ENCODE measurements at regions not wholly inside any gene's neighbourhood (a gene's known extent, or its start where the extent isn't known, plus 50 kb on each side); places are given as distances from the start of the nearest gene placed in this dataset.

GRCh38 chr15:87639305-87640011 lies 617.1 kb downstream of the NTRK3 start:
- Histone ChIP-seq H3K36me3 (ENCODE audit: control insufficient read depth, insufficient read depth, low read length) (no peaks in the 10 kb centered on the region), H3K9me3 (ENCODE audit: control insufficient read depth, insufficient read depth, low read length) (no peaks in the 10 kb centered on the region), H3K9ac (ENCODE audit: low read depth, low read length) (no peak overlapping the region), H3K4me3 (ENCODE audit: low read depth, low read length) (no peak overlapping the region), H3K4me1 (ENCODE audit: control insufficient read depth, insufficient read depth, low read length) (no peaks in the 10 kb centered on the region), H3K27me3 (ENCODE audit: control insufficient read depth, insufficient read depth, low read length) (no peaks in the 10 kb centered on the region)

GRCh38 chr15:87638554-87639083 lies 617.9 kb downstream of the NTRK3 start:
- Histone ChIP-seq H3K36me3 (ENCODE audit: control insufficient read depth, insufficient read depth, low read length) (no peaks in the 10 kb centered on the region), H3K27me3 (ENCODE audit: control insufficient read depth, insufficient read depth, low read length) (no peaks in the 10 kb centered on the region), H3K9me3 (ENCODE audit: control insufficient read depth, insufficient read depth, low read length) (no peaks in the 10 kb centered on the region), H3K9ac (ENCODE audit: low read depth, low read length) (no peak overlapping the region), H3K4me3 (ENCODE audit: low read depth, low read length) (no peak overlapping the region), H3K4me1 (ENCODE audit: control insufficient read depth, insufficient read depth, low read length) (no peaks in the 10 kb centered on the region)

- Histone ChIP-seq H3K4me1 (ENCODE audit: control insufficient read depth, insufficient read depth, low read length) (no peaks in the 10 kb centered on the region), H3K9ac (ENCODE audit: low read depth, low read length) (no peak overlapping the region), H3K36me3 (ENCODE audit: control insufficient read depth, insufficient read depth, low read length) (no peaks in the 10 kb centered on the region), H3K4me3 (ENCODE audit: low read depth, low read length) (no peak overlapping the region), H3K9me3 (ENCODE audit: control insufficient read depth, insufficient read depth, low read length) (no peaks in the 10 kb centered on the region), H3K27me3 (ENCODE audit: control insufficient read depth, insufficient read depth, low read length) (no peaks in the 10 kb centered on the region)
These were observed 622.2 kb downstream of the NTRK3 start for GRCh38 chr15:87634361-87634760.

GRCh38 chr15:87633525-87633924 lies 623.0 kb downstream of the NTRK3 start:
- H3K36me3 ChIP-seq (ENCODE audit: control insufficient read depth, insufficient read depth, low read length), result no peaks in the 10 kb centered on the region
- no peaks in the 10 kb centered on the region for H3K9me3 ChIP-seq (ENCODE audit: control insufficient read depth, insufficient read depth, low read length)
- no peak overlapping the region for H3K4me3 ChIP-seq (ENCODE audit: low read depth, low read length)
- no peaks in the 10 kb centered on the region for H3K27me3 ChIP-seq (ENCODE audit: control insufficient read depth, insufficient read depth, low read length)
- H3K4me1 ChIP-seq (ENCODE audit: control insufficient read depth, insufficient read depth, low read length), result no peaks in the 10 kb centered on the region
- no peak overlapping the region for H3K9ac ChIP-seq (ENCODE audit: low read depth, low read length)

GRCh38 chr15:87632364-87632763 lies 624.2 kb downstream of the NTRK3 start:
- H3K4me3 ChIP-seq (ENCODE audit: low read depth, low read length), result no peak overlapping the region

GRCh38 chr15:87631775-87632174 lies 624.8 kb downstream of the NTRK3 start:
- no peak overlapping the region for H3K9ac ChIP-seq (ENCODE audit: low read depth, low read length)
- H3K9me3 ChIP-seq (ENCODE audit: control insufficient read depth, insufficient read depth, low read length), result no peaks in the 10 kb centered on the region
- no peaks in the 10 kb centered on the region for H3K36me3 ChIP-seq (ENCODE audit: control insufficient read depth, insufficient read depth, low read length)
- no peaks in the 10 kb centered on the region for H3K27me3 ChIP-seq (ENCODE audit: control insufficient read depth, insufficient read depth, low read length)
- no peak overlapping the region for H3K4me3 ChIP-seq (ENCODE audit: low read depth, low read length)
- no peaks in the 10 kb centered on the region for H3K4me1 ChIP-seq (ENCODE audit: control insufficient read depth, insufficient read depth, low read length)

More at GRCh38 chr15:87632364-87632763, 624.2 kb downstream of the NTRK3 start:
- no peaks in the 10 kb centered on the region for H3K27me3 ChIP-seq (ENCODE audit: control insufficient read depth, insufficient read depth, low read length)
- H3K36me3 ChIP-seq (ENCODE audit: control insufficient read depth, insufficient read depth, low read length), result no peaks in the 10 kb centered on the region
- H3K9me3 ChIP-seq (ENCODE audit: control insufficient read depth, insufficient read depth, low read length), result no peaks in the 10 kb centered on the region
- H3K9ac ChIP-seq (ENCODE audit: low read depth, low read length), result no peak overlapping the region
- no peaks in the 10 kb centered on the region for H3K4me1 ChIP-seq (ENCODE audit: control insufficient read depth, insufficient read depth, low read length)

- Histone ChIP-seq H3K36me3 (ENCODE audit: control insufficient read depth, insufficient read depth, low read length) (no peaks in the 10 kb centered on the region), H3K27me3 (ENCODE audit: control insufficient read depth, insufficient read depth, low read length) (no peaks in the 10 kb centered on the region), H3K9ac (ENCODE audit: low read depth, low read length) (no peak overlapping the region), H3K9me3 (ENCODE audit: control insufficient read depth, insufficient read depth, low read length) (no peaks in the 10 kb centered on the region), H3K4me1 (ENCODE audit: control insufficient read depth, insufficient read depth, low read length) (no peaks in the 10 kb centered on the region), H3K4me3 (ENCODE audit: low read depth, low read length) (no peak overlapping the region)
These were observed 625.4 kb downstream of the NTRK3 start for GRCh38 chr15:87631093-87631492.

- no peaks in the 10 kb centered on the region for H3K9me3 ChIP-seq (ENCODE audit: control insufficient read depth, insufficient read depth, low read length)
- no peaks in the 10 kb centered on the region for H3K4me1 ChIP-seq (ENCODE audit: control insufficient read depth, insufficient read depth, low read length)
- no peaks in the 10 kb centered on the region for H3K27me3 ChIP-seq (ENCODE audit: control insufficient read depth, insufficient read depth, low read length)
- no peak overlapping the region for H3K9ac ChIP-seq (ENCODE audit: low read depth, low read length)
- no peaks in the 10 kb centered on the region for H3K36me3 ChIP-seq (ENCODE audit: control insufficient read depth, insufficient read depth, low read length)
- no peak overlapping the region for H3K4me3 ChIP-seq (ENCODE audit: low read depth, low read length)
These were observed 628.2 kb downstream of the NTRK3 start for GRCh38 chr15:87628311-87628710.

GRCh38 chr15:87626860-87627259 lies 629.7 kb downstream of the NTRK3 start:
- H3K36me3 ChIP-seq (ENCODE audit: control insufficient read depth, insufficient read depth, low read length), result no peaks in the 10 kb centered on the region
- no peak overlapping the region for H3K9ac ChIP-seq (ENCODE audit: low read depth, low read length)
- H3K4me3 ChIP-seq (ENCODE audit: low read depth, low read length), result no peak overlapping the region
- no peaks in the 10 kb centered on the region for H3K27me3 ChIP-seq (ENCODE audit: control insufficient read depth, insufficient read depth, low read length)
- H3K9me3 ChIP-seq (ENCODE audit: control insufficient read depth, insufficient read depth, low read length), result no peaks in the 10 kb centered on the region
- H3K4me1 ChIP-seq (ENCODE audit: control insufficient read depth, insufficient read depth, low read length), result no peaks in the 10 kb centered on the region

GRCh38 chr15:87623832-87624231 lies 632.7 kb downstream of the NTRK3 start:
- H3K9ac ChIP-seq (ENCODE audit: low read depth, low read length), result no peak overlapping the region
- no peaks in the 10 kb centered on the region for H3K27me3 ChIP-seq (ENCODE audit: control insufficient read depth, insufficient read depth, low read length)
- H3K4me3 ChIP-seq (ENCODE audit: low read depth, low read length), result no peak overlapping the region
- H3K36me3 ChIP-seq (ENCODE audit: control insufficient read depth, insufficient read depth, low read length), result no peaks in the 10 kb centered on the region
- no peaks in the 10 kb centered on the region for H3K4me1 ChIP-seq (ENCODE audit: control insufficient read depth, insufficient read depth, low read length)
- H3K9me3 ChIP-seq (ENCODE audit: control insufficient read depth, insufficient read depth, low read length), result no peaks in the 10 kb centered on the region

- Histone ChIP-seq H3K27me3 (ENCODE audit: control insufficient read depth, insufficient read depth, low read length) (no peaks in the 10 kb centered on the region), H3K9me3 (ENCODE audit: control insufficient read depth, insufficient read depth, low read length) (no peaks in the 10 kb centered on the region), H3K4me1 (ENCODE audit: control insufficient read depth, insufficient read depth, low read length) (no peaks in the 10 kb centered on the region), H3K4me3 (ENCODE audit: low read depth, low read length) (no peak overlapping the region), H3K9ac (ENCODE audit: low read depth, low read length) (no peak overlapping the region), H3K36me3 (ENCODE audit: control insufficient read depth, insufficient read depth, low read length) (no peaks in the 10 kb centered on the region)
These were observed 636.1 kb downstream of the NTRK3 start for GRCh38 chr15:87620393-87620792.

- Histone ChIP-seq H3K36me3 (ENCODE audit: control insufficient read depth, insufficient read depth, low read length) (no peaks in the 10 kb centered on the region), H3K4me3 (ENCODE audit: low read depth, low read length) (no peak overlapping the region), H3K9me3 (ENCODE audit: control insufficient read depth, insufficient read depth, low read length) (no peaks in the 10 kb centered on the region), H3K4me1 (ENCODE audit: control insufficient read depth, insufficient read depth, low read length) (no peaks in the 10 kb centered on the region), H3K9ac (ENCODE audit: low read depth, low read length) (no peak overlapping the region), H3K27me3 (ENCODE audit: control insufficient read depth, insufficient read depth, low read length) (no peaks in the 10 kb centered on the region)
These were observed 637.2 kb downstream of the NTRK3 start for GRCh38 chr15:87619161-87619960.
